ENCODE measurements at regions not wholly inside any gene's neighbourhood (a gene's known extent, or its start where the extent isn't known, plus 50 kb on each side); places are given as distances from the start of the nearest gene placed in this dataset.

DNA sequence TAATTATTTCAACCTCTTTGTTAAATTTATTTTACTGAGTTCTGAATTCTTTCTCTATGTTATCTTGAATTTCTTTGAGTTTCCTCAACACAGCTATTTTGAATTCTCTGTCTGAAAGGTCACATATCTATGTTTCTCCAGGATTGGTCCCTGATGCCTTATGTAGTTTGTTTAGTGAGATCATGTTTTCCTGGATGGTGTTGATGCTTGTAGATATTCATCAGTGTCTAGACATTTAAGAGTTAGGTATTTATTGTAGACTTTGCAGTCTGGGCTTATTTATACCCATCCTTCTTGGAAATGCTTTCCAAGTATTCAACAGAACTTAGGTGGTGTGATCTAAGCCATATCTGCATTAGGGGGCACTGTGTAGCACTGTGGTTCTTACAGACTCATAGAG is 70.2 kb upstream of the SLC27A6 start:
- no peak for DNase-seq (ENCODE audit: low spot score)

DNA sequence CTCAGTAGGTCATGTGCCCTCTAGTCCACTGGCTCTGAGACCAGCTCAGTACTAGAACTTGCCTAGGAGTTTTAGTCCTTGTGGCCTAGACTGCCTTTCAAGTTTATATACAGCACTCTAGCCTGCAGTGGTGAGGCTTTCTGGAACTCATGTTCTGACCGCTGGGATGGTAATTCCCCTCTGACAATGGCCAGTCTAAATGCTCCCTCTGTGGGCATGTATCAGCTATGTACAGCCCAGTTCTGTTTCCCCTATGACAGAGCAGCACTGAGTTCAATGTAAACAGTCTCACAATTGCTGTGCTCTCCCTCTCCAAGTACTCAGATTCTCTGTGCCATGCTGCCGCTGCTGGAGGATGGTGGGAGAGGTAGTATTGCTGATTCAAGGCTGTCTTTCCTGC is 68.6 kb upstream of the SLC27A6 start:
- no peak for DNase-seq (ENCODE audit: low spot score)

DNA sequence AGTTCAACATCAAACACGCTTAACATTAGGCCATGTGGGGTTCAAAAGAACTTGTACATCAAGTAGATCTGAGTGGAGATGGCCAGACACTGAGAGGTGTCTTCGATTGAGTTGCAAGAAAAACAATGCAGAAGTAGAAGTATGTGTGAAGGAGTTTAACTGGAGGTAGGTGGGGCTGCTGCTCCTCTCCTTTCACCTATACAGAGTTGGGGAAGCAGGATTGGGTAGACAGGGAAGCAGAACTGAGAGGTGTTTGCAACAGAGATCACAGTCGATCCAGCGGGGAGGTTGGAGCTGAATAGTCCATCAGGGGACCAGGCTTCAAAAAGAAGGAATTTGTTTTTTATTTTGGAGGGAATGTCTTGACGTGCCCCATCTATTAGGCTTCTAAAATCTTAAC is 61.7 kb upstream of the SLC27A6 start:
- no peak for DNase-seq (ENCODE audit: low spot score)

DNA sequence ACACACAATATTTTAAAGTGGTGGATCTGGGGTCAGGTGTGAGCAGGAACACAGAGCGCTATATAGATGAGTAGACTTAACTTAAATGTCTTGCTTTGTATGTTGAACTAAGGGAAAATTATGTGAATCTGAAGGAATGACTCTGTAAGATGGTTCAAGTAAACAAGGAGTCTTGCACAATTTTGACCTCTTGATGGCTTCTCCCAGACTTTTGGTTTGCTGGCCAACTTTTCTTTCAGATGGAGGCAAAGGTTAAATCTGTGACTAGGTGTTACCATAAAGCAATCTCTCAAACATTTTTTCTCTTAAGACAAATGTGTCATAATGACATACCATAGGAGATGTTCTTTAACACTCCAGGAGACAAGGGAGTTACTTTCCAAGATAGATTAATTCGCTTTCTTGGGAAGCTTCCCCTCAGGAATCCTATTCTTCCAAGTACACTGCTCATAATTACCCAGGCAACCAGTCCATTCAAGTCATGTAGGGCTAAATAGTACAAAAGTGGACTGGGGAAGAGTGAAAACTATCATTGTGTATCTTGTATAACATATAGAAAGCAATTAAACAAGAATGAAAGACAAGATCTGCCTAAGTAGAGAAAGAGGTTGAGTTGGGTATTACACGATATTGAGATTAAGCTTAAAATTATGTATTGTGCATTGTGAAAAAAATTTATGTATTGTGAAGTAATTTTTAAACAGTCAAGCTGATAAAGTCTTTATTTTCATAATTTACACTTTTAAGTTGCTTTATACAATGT is 60.3 kb upstream of the SLC27A6 start:
- DNase-seq (ENCODE audit: low spot score): no peak

DNA sequence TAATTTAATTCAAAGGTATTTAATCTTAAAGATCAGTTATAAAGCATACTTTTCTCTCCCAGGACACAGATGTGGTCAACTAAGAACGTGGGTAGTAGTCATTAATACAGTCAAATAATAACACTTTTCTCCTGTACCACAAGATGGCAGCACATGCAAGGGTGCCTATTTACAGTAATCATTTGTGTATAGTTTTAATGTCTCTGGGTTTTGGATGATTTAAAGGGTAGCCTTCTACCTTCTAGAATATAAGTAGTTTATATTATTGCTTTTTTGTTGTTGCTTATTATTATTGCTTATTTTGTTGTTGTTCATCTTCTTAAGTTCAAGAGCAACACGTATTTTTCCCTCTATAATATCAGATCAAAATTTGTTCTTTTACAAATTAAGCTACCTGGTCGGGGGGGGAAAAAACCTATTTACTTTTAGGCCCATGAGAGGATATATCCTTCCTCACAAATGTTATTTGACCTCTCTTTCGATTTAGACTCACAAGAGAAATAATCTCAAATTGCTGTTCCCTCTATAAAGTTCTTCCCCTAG is 59.6 kb upstream of the SLC27A6 start:
- peak; percentile 28 for DNase-seq (ENCODE audit: low spot score)

DNA sequence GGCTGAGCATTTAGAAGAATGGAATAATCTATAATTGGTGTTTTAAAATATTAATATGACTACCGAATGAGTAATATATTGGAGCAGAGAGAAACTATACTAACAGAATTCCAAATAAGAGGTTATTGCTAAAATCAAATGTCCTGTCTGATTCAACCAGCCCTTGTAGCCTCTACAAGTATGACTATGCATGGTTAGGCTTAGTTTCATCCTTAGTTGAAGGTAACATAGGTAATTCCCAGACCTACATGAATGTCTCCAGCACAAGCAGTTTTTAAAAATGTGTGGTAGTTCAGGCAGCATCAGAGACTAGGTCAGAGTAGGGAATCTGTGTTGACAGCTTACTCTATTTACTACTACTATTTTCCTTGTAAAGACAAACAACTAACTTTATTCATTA is 51.7 kb upstream of the SLC27A6 start:
- no peak for DNase-seq (ENCODE audit: low spot score)
